ENCODE measurements at regions not wholly inside any gene's neighbourhood (a gene's known extent, or its start where the extent isn't known, plus 50 kb on each side); places are given as distances from the start of the nearest gene placed in this dataset.
"Not testable (repeated sequence)": the region's sequence is repeated elsewhere in the genome, so short reads cannot be mapped to it uniquely, and the experiment has no call there.

GRCh38 chr16:29285151-29285885 is 121.2 kb downstream of the NPIPB11 start:
- H3K4me1 ChIP-seq (ENCODE audit: control insufficient read depth in 2 of 2, insufficient read depth in 2 of 2, low read length in 2 of 2); H3K27ac ChIP-seq (ENCODE audit: low read depth, low read length); ATAC-seq; H3K4me3 ChIP-seq (ENCODE audit: low read length); H3K9me3 Mint-ChIP-seq; DNase-seq; H3K27me3 Mint-ChIP-seq; H3K9me3 ChIP-seq (ENCODE audit: control insufficient read depth in 2 of 3, low read length in 3 of 3); CTCF ChIA-PET; H3K36me3 ChIP-seq (ENCODE audit: control insufficient read depth in 2 of 3, insufficient read depth in 3 of 3, low read length in 3 of 3); intact Hi-C loops (cut with micrococcal nuclease); H3K27me3 ChIP-seq (ENCODE audit: control insufficient read depth in 2 of 2, insufficient read depth in 2 of 2, low read length in 2 of 2): not testable (repeated sequence)
- peaks cover 0 to 16% (median 4%) of the 10 kb centered on the region in 7 donors for H3K4me1 Mint-ChIP-seq
- peaks cover 0 to 15% (median 4%) of the 10 kb centered on the region in 5 donors for H3K36me3 Mint-ChIP-seq
- peak overlapping the region in 2 of 9 donors; percentile 69 to 77 for H3K27ac Mint-ChIP-seq
- H3K4me3 Mint-ChIP-seq = peak overlapping the region in 9 of 10 donors; percentile 6 to 66 (median 41)
- POLR2A ChIA-PET = interaction anchor here (0.6 kb wide), 1 partner anchor 20 kb away, joined by 3 read pairs; no protein-coding TSS in a partner anchor

- Mint-ChIP-seq H3K4me1 (peaks cover 0 to 15% (median 4%) of the 10 kb centered on the region in 7 donors), H3K4me3 (peak overlapping the region in 7 of 10 donors; percentile 24 to 67 (median 51)), H3K27ac (peak overlapping the region in 3 of 9 donors; percentile 44 to 74 (median 67)), H3K36me3 (peaks cover 0 to 15% (median 4%) of the 10 kb centered on the region in 5 donors)
- H3K27me3 ChIP-seq (ENCODE audit: control insufficient read depth in 2 of 2, insufficient read depth in 2 of 2, low read length in 2 of 2); H3K4me3 ChIP-seq (ENCODE audit: low read length); H3K4me1 ChIP-seq (ENCODE audit: control insufficient read depth in 2 of 2, insufficient read depth in 2 of 2, low read length in 2 of 2); H3K9me3 Mint-ChIP-seq; DNase-seq; H3K27ac ChIP-seq (ENCODE audit: low read depth, low read length); H3K36me3 ChIP-seq (ENCODE audit: control insufficient read depth in 2 of 3, insufficient read depth in 3 of 3, low read length in 3 of 3); CTCF ChIA-PET; intact Hi-C loops (cut with micrococcal nuclease); ATAC-seq; H3K9me3 ChIP-seq (ENCODE audit: control insufficient read depth in 2 of 3, low read length in 3 of 3); H3K27me3 Mint-ChIP-seq: not testable (repeated sequence)
- POLR2A ChIA-PET = interaction anchor here (0.6 kb wide), 1 partner anchor 19 kb away, joined by 3 read pairs; no protein-coding TSS in a partner anchor
These were observed 121.8 kb downstream of the NPIPB11 start for GRCh38 chr16:29284723-29285122.

GRCh38 chr16:29284159-29284558 is 122.4 kb downstream of the NPIPB11 start:
- Mint-ChIP-seq H3K27ac (peak overlapping the region in 1 of 9 donors; percentile 74), H3K4me3 (peak overlapping the region in 2 of 10 donors; percentile 24 to 66), H3K36me3 (peaks cover 0 to 15% (median 4%) of the 10 kb centered on the region in 5 donors), H3K4me1 (peaks cover 0 to 15% (median 4%) of the 10 kb centered on the region in 7 donors)
- H3K4me3 ChIP-seq (ENCODE audit: low read length); H3K4me1 ChIP-seq (ENCODE audit: control insufficient read depth in 2 of 2, insufficient read depth in 2 of 2, low read length in 2 of 2); H3K27ac ChIP-seq (ENCODE audit: low read depth, low read length); H3K9me3 Mint-ChIP-seq; intact Hi-C loops (cut with micrococcal nuclease); DNase-seq; H3K9me3 ChIP-seq (ENCODE audit: control insufficient read depth in 2 of 3, low read length in 3 of 3); POLR2A ChIA-PET; CTCF ChIA-PET; ATAC-seq; H3K27me3 ChIP-seq (ENCODE audit: control insufficient read depth in 2 of 2, insufficient read depth in 2 of 2, low read length in 2 of 2); H3K27me3 Mint-ChIP-seq; H3K36me3 ChIP-seq (ENCODE audit: control insufficient read depth in 2 of 3, insufficient read depth in 3 of 3, low read length in 3 of 3): not testable (repeated sequence)

- POLR2A ChIA-PET; H3K36me3 ChIP-seq (ENCODE audit: control insufficient read depth in 2 of 3, insufficient read depth in 3 of 3, low read length in 3 of 3); H3K27me3 Mint-ChIP-seq; H3K27me3 ChIP-seq (ENCODE audit: control insufficient read depth in 2 of 2, insufficient read depth in 2 of 2, low read length in 2 of 2); H3K27ac Mint-ChIP-seq; CTCF ChIA-PET; H3K4me3 Mint-ChIP-seq; H3K27ac ChIP-seq (ENCODE audit: low read depth, low read length); DNase-seq; ATAC-seq; H3K9me3 Mint-ChIP-seq; H3K4me3 ChIP-seq (ENCODE audit: low read length); H3K4me1 Mint-ChIP-seq; intact Hi-C loops (cut with micrococcal nuclease); H3K4me1 ChIP-seq (ENCODE audit: control insufficient read depth in 2 of 2, insufficient read depth in 2 of 2, low read length in 2 of 2); H3K9me3 ChIP-seq (ENCODE audit: control insufficient read depth in 2 of 3, low read length in 3 of 3): not testable (repeated sequence)
- peaks cover 0 to 18% (median 10%) of the 10 kb centered on the region in 5 donors for H3K36me3 Mint-ChIP-seq
These were observed 128.2 kb downstream of the NPIPB11 start for GRCh38 chr16:29278097-29278871.

GRCh38 chr16:29276446-29276845 is 130.1 kb downstream of the NPIPB11 start:
- POLR2A ChIA-PET; CTCF ChIA-PET; H3K36me3 ChIP-seq (ENCODE audit: control insufficient read depth in 2 of 3, insufficient read depth in 3 of 3, low read length in 3 of 3); H3K27me3 ChIP-seq (ENCODE audit: control insufficient read depth in 2 of 2, insufficient read depth in 2 of 2, low read length in 2 of 2); H3K36me3 Mint-ChIP-seq; H3K9me3 Mint-ChIP-seq; H3K4me3 Mint-ChIP-seq; H3K4me1 Mint-ChIP-seq; H3K9me3 ChIP-seq (ENCODE audit: control insufficient read depth in 2 of 3, low read length in 3 of 3); DNase-seq; H3K27me3 Mint-ChIP-seq; intact Hi-C loops (cut with micrococcal nuclease); ATAC-seq; H3K4me3 ChIP-seq (ENCODE audit: low read length); H3K27ac ChIP-seq (ENCODE audit: low read depth, low read length); H3K4me1 ChIP-seq (ENCODE audit: control insufficient read depth in 2 of 2, insufficient read depth in 2 of 2, low read length in 2 of 2): not testable (repeated sequence)
- H3K27ac Mint-ChIP-seq = peak overlapping the region in 1 of 9 donors; percentile 37

GRCh38 chr16:29274055-29275035 is 132.2 kb downstream of the NPIPB11 start:
- H3K27ac ChIP-seq (ENCODE audit: low read depth, low read length); H3K27me3 Mint-ChIP-seq; H3K36me3 Mint-ChIP-seq; H3K36me3 ChIP-seq (ENCODE audit: control insufficient read depth in 2 of 3, insufficient read depth in 3 of 3, low read length in 3 of 3); H3K4me3 Mint-ChIP-seq; ATAC-seq; POLR2A ChIA-PET; H3K9me3 Mint-ChIP-seq; DNase-seq; CTCF ChIA-PET; intact Hi-C loops (cut with micrococcal nuclease); H3K4me3 ChIP-seq (ENCODE audit: low read length); H3K4me1 ChIP-seq (ENCODE audit: control insufficient read depth in 2 of 2, insufficient read depth in 2 of 2, low read length in 2 of 2); H3K4me1 Mint-ChIP-seq; H3K27me3 ChIP-seq (ENCODE audit: control insufficient read depth in 2 of 2, insufficient read depth in 2 of 2, low read length in 2 of 2); H3K9me3 ChIP-seq (ENCODE audit: control insufficient read depth in 2 of 3, low read length in 3 of 3): not testable (repeated sequence)
- peak overlapping the region in 1 of 9 donors; percentile 9 for H3K27ac Mint-ChIP-seq

Measured in naive thymus-derived CD4-positive, alpha-beta T cell (primary cell).